Gastrocnemius medialis (tissue), 4 donors: ENCODE measurements at regions not wholly inside any gene's neighbourhood (a gene's known extent, or its start where the extent isn't known, plus 50 kb on each side); places are given as distances from the start of the nearest gene placed in this dataset.

Source experiments
- ATAC-seq, 2 donors: fragments of 150-250 bp; one replicate each; pipeline ENCODE4 v1.9.1; 2016
- DNase-seq, 2 donors: peaks; one replicate each; pipeline ENCODE4 v3.0.0-alpha.2; 2019
- H3K27ac ChIP-seq, 4 donors: fragments of 200-600 bp; sonication (generic); 1 replicate in 1 of 4; 2 replicates in 3 of 4; pipeline ENCODE4 v1.5.1; 2016 to 2018; ENCODE audit warnings: mild to moderate bottlenecking in 2 of 4, moderate library complexity in 1 of 4
- H3K27me3 ChIP-seq, 3 donors: fragments of 200-600 bp; sonication (generic) in 2 of 3; 1 replicate in 1 of 3; 2 replicates in 2 of 3; pipeline versions ENCODE4 v1.5.1 to v1.6.0; 2016 to 2019; ENCODE audit warnings: mild to moderate bottlenecking in 1 of 3, moderate library complexity in 1 of 3
- H3K36me3 ChIP-seq, 2 donors: fragments of 200-600 bp; sonication (generic) in 1 of 2; one replicate each; pipeline ENCODE4 v1.5.1; 2017 to 2018
- H3K4me1 ChIP-seq, 2 donors: fragments of 200-600 bp; sonication (generic) in 1 of 2; one replicate each; pipeline ENCODE4 v1.5.1; 2016 to 2017; ENCODE audit warnings: mild to moderate bottlenecking in 2 of 2
- H3K4me3 ChIP-seq, 4 donors: fragments of 200-600 bp; sonication (generic) in 3 of 4; 1 replicate in 1 of 4; 2 replicates in 3 of 4; pipeline ENCODE4 v1.5.1; 2016 to 2019; ENCODE audit warnings: mild to moderate bottlenecking in 2 of 4
- H3K9me3 ChIP-seq, 3 donors: fragments of 200-600 bp; sonication (generic) in 2 of 3; 1 replicate in 1 of 3; 2 replicates in 2 of 3; pipeline ENCODE4 v1.5.1; 2016 to 2019
- POLR2A ChIP-seq, 2 donors: fragments of 450-650 bp; IDR thresholded peaks; one replicate each; pipeline ENCODE4 v1.6.1; 2017; ENCODE audit warnings: antibody characterized with exemption in 2 of 2, mild to moderate bottlenecking in 2 of 2, moderate library complexity in 2 of 2
- in situ Hi-C, 4 donors: fragments of 200-750 bp; cut with MboI; loops; one replicate each; pipeline versions ENCODE4 v1.15.0 to v1.8.0; 2017; ENCODE audit warnings: low sequenced_read_pairs in 4 of 4
- intact Hi-C: fragments of 100-400 bp; cut with DNase I; formaldehyde crosslinking; loops from one replicate; pipeline ENCODE4 v1.15.1; 2023; ENCODE audit warnings: low total_unique reads
- TF ChIP-seq, protein P1 (sequence below), 5 experiments: fragments of 450-650 bp in 3 of 5; fragments of 200-600 bp in 2 of 5; sonication (generic) in 2 of 5; IDR thresholded peaks in 4 of 5; conservative IDR thresholded peaks in 1 of 5; 1 replicate in 4 of 5; 2 replicates in 1 of 5; pipeline ENCODE4 v1.5.1; 2016 to 2019; ENCODE audit warnings: antibody characterized with exemption in 5 of 5, mild to moderate bottlenecking in 3 of 5, moderate library complexity in 3 of 5

DNA sequence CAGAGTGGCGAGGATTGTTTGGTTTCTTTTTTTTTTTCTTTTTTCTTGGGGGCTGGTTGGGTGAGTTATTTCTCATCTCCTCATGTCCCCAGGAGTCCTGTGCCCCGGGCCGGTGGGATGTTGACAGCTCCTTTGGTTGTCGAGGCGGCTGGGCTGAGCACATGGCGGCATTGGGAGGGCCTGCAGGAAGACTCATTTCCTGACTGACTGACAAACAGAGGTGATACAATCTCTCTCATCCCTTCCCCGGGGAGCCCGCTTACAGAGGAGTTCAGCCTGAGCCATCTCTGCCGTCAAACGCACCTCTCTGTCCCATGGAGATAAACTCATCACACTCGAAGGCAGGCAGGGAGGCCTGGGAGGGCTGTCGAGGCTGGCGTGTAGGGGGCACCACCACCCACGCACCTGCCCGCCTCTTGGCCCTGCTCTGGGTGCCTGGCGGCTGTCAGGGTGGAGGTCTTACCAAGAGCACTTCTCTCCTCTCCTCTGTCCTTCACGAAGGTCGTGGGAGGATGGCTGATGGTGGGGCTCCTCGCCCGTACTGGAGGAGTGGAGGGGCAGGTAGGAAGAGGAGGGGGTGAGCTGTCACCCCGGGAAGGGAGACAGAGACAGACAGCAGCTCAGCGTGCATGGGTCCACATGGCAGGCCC is 60.0 kb upstream of the NECTIN1 start:
- in situ Hi-C loops: no loop called here
- Histone ChIP-seq H3K27ac (no peak overlapping the region), H3K4me3 (no peak overlapping the region), H3K9me3 (no peaks in the 10 kb centered on the region), H3K36me3 (no peaks in the 10 kb centered on the region), H3K4me1 (no peaks in the 10 kb centered on the region), H3K27me3 (no peaks in the 10 kb centered on the region)
- no peak for ATAC-seq
- DNase-seq: no peak
- no peak for TF ChIP-seq POLR2A (IDR thresholded peaks at IDR 0.05)
- TF ChIP-seq, protein P1, sequence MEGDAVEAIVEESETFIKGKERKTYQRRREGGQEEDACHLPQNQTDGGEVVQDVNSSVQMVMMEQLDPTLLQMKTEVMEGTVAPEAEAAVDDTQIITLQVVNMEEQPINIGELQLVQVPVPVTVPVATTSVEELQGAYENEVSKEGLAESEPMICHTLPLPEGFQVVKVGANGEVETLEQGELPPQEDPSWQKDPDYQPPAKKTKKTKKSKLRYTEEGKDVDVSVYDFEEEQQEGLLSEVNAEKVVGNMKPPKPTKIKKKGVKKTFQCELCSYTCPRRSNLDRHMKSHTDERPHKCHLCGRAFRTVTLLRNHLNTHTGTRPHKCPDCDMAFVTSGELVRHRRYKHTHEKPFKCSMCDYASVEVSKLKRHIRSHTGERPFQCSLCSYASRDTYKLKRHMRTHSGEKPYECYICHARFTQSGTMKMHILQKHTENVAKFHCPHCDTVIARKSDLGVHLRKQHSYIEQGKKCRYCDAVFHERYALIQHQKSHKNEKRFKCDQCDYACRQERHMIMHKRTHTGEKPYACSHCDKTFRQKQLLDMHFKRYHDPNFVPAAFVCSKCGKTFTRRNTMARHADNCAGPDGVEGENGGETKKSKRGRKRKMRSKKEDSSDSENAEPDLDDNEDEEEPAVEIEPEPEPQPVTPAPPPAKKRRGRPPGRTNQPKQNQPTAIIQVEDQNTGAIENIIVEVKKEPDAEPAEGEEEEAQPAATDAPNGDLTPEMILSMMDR (IDR thresholded peaks at IDR 0.05 in 4 of 5, conservative IDR thresholded peaks at IDR 0.05 in 1 of 5): no peak
- intact Hi-C loops: no loop called here

DNA sequence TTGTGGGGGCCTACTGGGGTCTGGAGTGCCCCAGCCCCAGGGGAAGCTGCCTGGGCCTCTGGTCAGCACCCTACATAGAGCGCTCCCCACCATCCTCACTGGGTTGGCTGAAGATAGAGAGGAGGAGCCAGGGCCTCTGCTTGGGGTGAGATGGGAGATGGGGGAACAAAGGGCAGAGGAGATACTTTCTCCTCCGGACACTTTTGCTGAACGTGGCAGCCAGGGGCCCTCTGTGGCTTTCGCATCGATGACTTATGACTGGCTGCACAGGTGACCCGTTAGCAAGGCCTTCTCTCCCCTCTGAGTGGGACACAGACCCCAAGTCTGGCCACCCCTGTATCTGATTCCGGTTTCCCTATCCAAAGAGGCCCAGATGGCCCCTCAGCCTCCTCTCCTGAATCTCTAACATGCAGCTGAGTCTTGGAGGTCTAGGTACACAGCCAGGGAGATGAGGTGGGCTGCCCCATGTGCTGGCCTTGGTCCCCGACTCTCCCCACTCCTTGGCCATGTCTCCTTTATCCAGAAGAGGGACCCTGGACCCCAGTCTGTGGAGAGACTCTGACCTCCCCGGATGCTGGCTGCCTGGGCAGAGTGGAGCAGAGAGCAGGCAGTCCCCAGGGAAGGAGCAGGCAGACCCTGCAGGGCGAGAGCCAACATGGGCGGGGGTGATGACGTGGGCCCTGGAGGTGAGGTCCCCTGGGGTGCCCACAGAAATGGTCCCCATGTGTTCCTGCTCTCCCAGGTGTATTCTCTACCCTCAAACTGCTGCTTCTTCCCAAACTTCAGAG is 59.3 kb upstream of the NECTIN1 start:
- H3K4me1 ChIP-seq: no peaks in the 10 kb centered on the region
- no peaks in the 10 kb centered on the region for H3K27me3 ChIP-seq
- ATAC-seq (no peak), DNase-seq (no peak)
- no peaks in the 10 kb centered on the region for H3K9me3 ChIP-seq
- H3K36me3 ChIP-seq: no peaks in the 10 kb centered on the region
- no peak overlapping the region for H3K27ac ChIP-seq
- TF ChIP-seq POLR2A (IDR thresholded peaks at IDR 0.05): no peak
- TF ChIP-seq, protein P1 (IDR thresholded peaks at IDR 0.05 in 4 of 5, conservative IDR thresholded peaks at IDR 0.05 in 1 of 5): no peak
- intact Hi-C loops (no loop called here), in situ Hi-C loops (no loop called here)
- no peak overlapping the region for H3K4me3 ChIP-seq

DNA sequence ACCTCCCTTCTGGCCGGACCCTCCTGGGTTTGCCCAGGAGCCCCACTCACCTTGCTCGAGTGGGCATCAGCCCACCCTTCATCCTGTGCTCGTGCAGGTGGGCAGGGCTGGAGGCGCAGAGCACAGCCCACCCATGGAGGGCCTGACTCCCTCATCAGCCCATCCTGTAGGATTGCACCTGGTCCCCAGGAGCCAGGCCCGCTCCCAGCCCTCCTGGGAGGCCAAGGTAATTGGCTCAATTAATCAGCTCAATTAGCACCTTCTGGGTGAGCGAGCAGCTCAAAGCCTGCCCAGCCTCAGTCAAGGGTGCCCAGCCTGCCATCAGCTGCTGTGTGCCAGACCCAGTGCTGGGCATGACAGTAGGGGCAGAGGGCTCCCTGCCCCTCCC is 58.1 kb upstream of the NECTIN1 start:
- Histone ChIP-seq H3K4me3 (no peak overlapping the region), H3K9me3 (no peaks in the 10 kb centered on the region), H3K27ac (no peak overlapping the region), H3K4me1 (no peaks in the 10 kb centered on the region), H3K36me3 (no peaks in the 10 kb centered on the region), H3K27me3 (no peaks in the 10 kb centered on the region)
- intact Hi-C loops: no loop called here
- ATAC-seq: no peak
- no peak for TF ChIP-seq POLR2A (IDR thresholded peaks at IDR 0.05)
- TF ChIP-seq, protein P1 (IDR thresholded peaks at IDR 0.05 in 4 of 5, conservative IDR thresholded peaks at IDR 0.05 in 1 of 5): no peak
- no peak for DNase-seq
- in situ Hi-C loops: no loop called here

DNA sequence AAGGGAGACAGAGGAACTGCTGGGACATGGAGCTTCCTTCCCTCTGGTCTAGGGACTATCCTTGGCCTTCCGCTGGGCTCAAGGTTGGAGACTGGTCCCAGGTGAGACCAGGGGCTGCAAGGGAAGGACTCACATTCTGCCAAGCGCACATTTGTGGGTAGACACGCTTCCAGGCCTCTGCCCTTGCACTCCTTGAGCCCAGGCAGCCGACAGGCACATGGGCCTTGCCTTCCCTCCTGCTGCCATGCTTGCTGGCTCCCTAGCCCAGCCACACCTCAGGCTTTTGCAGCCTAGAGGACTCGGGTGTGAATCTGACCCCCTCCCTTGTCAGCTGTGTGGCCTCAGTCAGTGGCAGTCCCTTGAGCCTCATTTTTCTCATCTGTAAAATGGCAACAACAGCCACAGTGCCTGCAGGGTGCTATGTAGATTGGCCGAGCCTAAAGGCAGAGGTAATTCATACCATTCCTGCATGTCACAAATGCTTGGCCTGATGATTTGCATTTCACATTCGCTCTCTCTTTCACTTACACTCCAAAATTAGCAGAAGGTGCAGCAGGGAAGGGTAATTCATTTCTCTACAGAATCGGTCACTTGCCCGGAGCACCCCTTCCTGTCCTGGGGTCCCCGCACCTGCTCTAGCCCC is 57.6 kb upstream of the NECTIN1 start:
- ATAC-seq (no peak), DNase-seq (no peak)
- Histone ChIP-seq H3K4me1 (no peaks in the 10 kb centered on the region), H3K4me3 (no peak overlapping the region), H3K36me3 (no peaks in the 10 kb centered on the region), H3K27ac (no peak overlapping the region), H3K27me3 (no peaks in the 10 kb centered on the region), H3K9me3 (no peaks in the 10 kb centered on the region)
- TF ChIP-seq POLR2A (IDR thresholded peaks at IDR 0.05): no peak
- TF ChIP-seq, protein P1 (IDR thresholded peaks at IDR 0.05 in 4 of 5, conservative IDR thresholded peaks at IDR 0.05 in 1 of 5): no peak
- in situ Hi-C loops: no loop called here
- intact Hi-C loops: no loop called here
